ENCODE measurements at regions not wholly inside any gene's neighbourhood (a gene's known extent, or its start where the extent isn't known, plus 50 kb on each side); places are given as distances from the start of the nearest gene placed in this dataset.
A peak's percentile ranks its signal among the peaks of the same experiment; 100 is the strongest.

DNA sequence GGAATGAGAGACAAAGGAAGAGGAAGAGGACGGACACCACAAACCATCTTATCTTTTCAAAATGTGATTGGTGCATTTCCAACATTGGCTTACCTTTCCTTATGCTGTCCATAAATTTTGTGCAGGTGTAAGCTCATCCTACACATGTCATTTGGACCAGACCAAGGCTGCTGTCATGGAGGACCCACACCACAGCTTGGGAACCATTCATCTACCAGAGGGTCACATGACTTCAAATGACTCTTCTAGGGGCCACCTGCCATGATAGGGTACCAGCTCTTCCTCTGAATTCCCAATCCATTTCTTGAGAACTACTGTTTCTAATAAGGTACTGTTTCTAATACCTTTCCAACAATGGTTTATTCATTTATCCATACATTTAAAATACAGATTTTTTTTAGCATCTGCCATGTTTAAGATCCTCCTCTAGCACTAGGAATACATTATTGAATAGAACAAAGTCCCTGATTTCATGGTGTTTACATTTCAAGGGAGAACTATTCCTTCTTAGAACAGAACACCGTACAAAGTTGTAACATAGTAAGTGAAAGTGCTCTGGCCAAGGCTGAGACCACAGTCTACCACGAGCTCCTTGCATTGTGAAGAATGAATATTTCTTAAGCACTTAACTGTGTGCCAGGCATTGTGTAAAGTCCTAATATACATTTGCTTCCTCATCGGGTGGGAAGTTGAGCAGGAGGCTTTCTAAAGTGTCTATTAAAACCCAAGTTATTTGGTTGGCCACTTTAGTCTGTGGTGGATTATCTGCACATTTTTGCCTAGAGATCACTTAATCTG is 246.1 kb upstream of the FN1 start:
- Histone ChIP-seq H3K4me1 (ENCODE audit: insufficient read depth, low read length) (peaks cover 47% of the 10 kb centered on the region), H3K4me2 (ENCODE audit: insufficient read depth, low read length) (peak overlapping the region; percentile 62)

GRCh38 chr2:215680605-215681598 is 245.0 kb upstream of the FN1 start:
- Histone ChIP-seq H2AFZ (ENCODE audit: low read length) (peak overlapping the region; percentile 59), H3K79me2 (ENCODE audit: insufficient read depth, low read length) (no peaks in the 10 kb centered on the region), H3K27ac (ENCODE audit: low read depth, low read length) (peak overlapping the region; percentile 94), H3K9me3 (ENCODE audit: low read depth, low read length) (no peaks in the 10 kb centered on the region), H3K27me3 (ENCODE audit: insufficient read depth, low read length) (no peaks in the 10 kb centered on the region), H3K4me2 (ENCODE audit: insufficient read depth, low read length) (peak overlapping the region; percentile 62), H3K36me3 (ENCODE audit: insufficient read depth, low read length) (no peaks in the 10 kb centered on the region), H3K4me3 (ENCODE audit: insufficient read depth, low read length) (peak overlapping the region; percentile 7), H3K4me1 (ENCODE audit: insufficient read depth, low read length) (peaks cover 42% of the 10 kb centered on the region), H4K20me1 (ENCODE audit: insufficient read depth, low read length) (no peaks in the 10 kb centered on the region)
- DNase-seq (ENCODE audit: insufficient read length, low spot score, missing footprints), result peak; percentile 49
- TF ChIP-seq CTCF (IDR thresholded peaks at IDR 0.05; ENCODE audit: extremely low read depth, low read depth, low read length), result no peak

More for the DNA sequence above, 246.1 kb upstream of the FN1 start:
- no peaks in the 10 kb centered on the region for H3K79me2 ChIP-seq (ENCODE audit: insufficient read depth, low read length)
- DNase-seq (ENCODE audit: insufficient read length, low spot score, missing footprints), result no peak
- H3K9me3 ChIP-seq (ENCODE audit: low read depth, low read length), result no peaks in the 10 kb centered on the region
- H3K36me3 ChIP-seq (ENCODE audit: insufficient read depth, low read length), result no peaks in the 10 kb centered on the region
- peak overlapping the region; percentile 21 for H3K4me3 ChIP-seq (ENCODE audit: insufficient read depth, low read length)
- H3K27ac ChIP-seq (ENCODE audit: low read depth, low read length), result peak overlapping the region; percentile 94
- no peaks in the 10 kb centered on the region for H4K20me1 ChIP-seq (ENCODE audit: insufficient read depth, low read length)
- no peak overlapping the region for H2AFZ ChIP-seq (ENCODE audit: low read length)
- H3K27me3 ChIP-seq (ENCODE audit: insufficient read depth, low read length), result no peaks in the 10 kb centered on the region
- no peak for TF ChIP-seq CTCF (IDR thresholded peaks at IDR 0.05; ENCODE audit: extremely low read depth, low read depth, low read length)

GRCh38 chr2:215678094-215678493 is 242.2 kb upstream of the FN1 start:
- Histone ChIP-seq H3K4me2 (ENCODE audit: insufficient read depth, low read length) (no peak overlapping the region), H3K36me3 (ENCODE audit: insufficient read depth, low read length) (no peaks in the 10 kb centered on the region), H3K27me3 (ENCODE audit: insufficient read depth, low read length) (no peaks in the 10 kb centered on the region), H4K20me1 (ENCODE audit: insufficient read depth, low read length) (no peaks in the 10 kb centered on the region), H3K9me3 (ENCODE audit: low read depth, low read length) (no peaks in the 10 kb centered on the region), H3K4me3 (ENCODE audit: insufficient read depth, low read length) (no peak overlapping the region), H2AFZ (ENCODE audit: low read length) (no peak overlapping the region), H3K27ac (ENCODE audit: low read depth, low read length) (peak overlapping the region; percentile 26), H3K4me1 (ENCODE audit: insufficient read depth, low read length) (peaks cover 25% of the 10 kb centered on the region), H3K79me2 (ENCODE audit: insufficient read depth, low read length) (no peaks in the 10 kb centered on the region)
- no peak for TF ChIP-seq CTCF (IDR thresholded peaks at IDR 0.05; ENCODE audit: extremely low read depth, low read depth, low read length)
- DNase-seq (ENCODE audit: insufficient read length, low spot score, missing footprints), result no peak

Measured in osteoblast (primary cell).